Fibroblast of the aortic adventitia (primary cell): ENCODE measurements at regions not wholly inside any gene's neighbourhood (a gene's known extent, or its start where the extent isn't known, plus 50 kb on each side); places are given as distances from the start of the nearest gene placed in this dataset.

ENCODE experiments used
- DNase-seq: peaks from one replicate; pipeline ENCODE4 v3.0.0-alpha.2; 2010; ENCODE audit warnings: low read depth
- H3K4me3 ChIP-seq: 2 replicates; pipeline ENCODE4 v1.5.1; 2011; ENCODE audit warnings: low read depth, mild to moderate bottlenecking, control low read depth, low read length, moderate library complexity
- TF ChIP-seq, protein P1 (sequence below): IDR thresholded peaks from 2 replicates; pipeline ENCODE4 v1.5.1; 2011; ENCODE audit warnings: mild to moderate bottlenecking, low read length, control low read depth, inconsistent platforms; ENCODE audit not compliant: insufficient read depth

- no peak overlapping the region for H3K4me3 ChIP-seq
- TF ChIP-seq, protein P1, sequence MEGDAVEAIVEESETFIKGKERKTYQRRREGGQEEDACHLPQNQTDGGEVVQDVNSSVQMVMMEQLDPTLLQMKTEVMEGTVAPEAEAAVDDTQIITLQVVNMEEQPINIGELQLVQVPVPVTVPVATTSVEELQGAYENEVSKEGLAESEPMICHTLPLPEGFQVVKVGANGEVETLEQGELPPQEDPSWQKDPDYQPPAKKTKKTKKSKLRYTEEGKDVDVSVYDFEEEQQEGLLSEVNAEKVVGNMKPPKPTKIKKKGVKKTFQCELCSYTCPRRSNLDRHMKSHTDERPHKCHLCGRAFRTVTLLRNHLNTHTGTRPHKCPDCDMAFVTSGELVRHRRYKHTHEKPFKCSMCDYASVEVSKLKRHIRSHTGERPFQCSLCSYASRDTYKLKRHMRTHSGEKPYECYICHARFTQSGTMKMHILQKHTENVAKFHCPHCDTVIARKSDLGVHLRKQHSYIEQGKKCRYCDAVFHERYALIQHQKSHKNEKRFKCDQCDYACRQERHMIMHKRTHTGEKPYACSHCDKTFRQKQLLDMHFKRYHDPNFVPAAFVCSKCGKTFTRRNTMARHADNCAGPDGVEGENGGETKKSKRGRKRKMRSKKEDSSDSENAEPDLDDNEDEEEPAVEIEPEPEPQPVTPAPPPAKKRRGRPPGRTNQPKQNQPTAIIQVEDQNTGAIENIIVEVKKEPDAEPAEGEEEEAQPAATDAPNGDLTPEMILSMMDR, result no peak
- DNase-seq, result no peak
Measured at GRCh38 chr6:113140721-113141120, 716.4 kb upstream of the MARCKS start.

- DNase-seq, result no peak
- TF ChIP-seq, protein P1, result no peak
Measured at GRCh38 chr6:113141901-113142300, 715.2 kb upstream of the MARCKS start.

GRCh38 chr6:113142671-113143174 is 714.4 kb upstream of the MARCKS start:
- TF ChIP-seq, protein P1, result no peak
- H3K4me3 ChIP-seq, result no peak overlapping the region
- DNase-seq, result no peak

More at GRCh38 chr6:113141901-113142300, 715.2 kb upstream of the MARCKS start:
- no peak overlapping the region for H3K4me3 ChIP-seq

GRCh38 chr6:113143206-113143605 is 713.9 kb upstream of the MARCKS start:
- TF ChIP-seq, protein P1, result no peak
- H3K4me3 ChIP-seq, result no peak overlapping the region
- no peak for DNase-seq

GRCh38 chr6:113144117-113144516 is 713.0 kb upstream of the MARCKS start:
- TF ChIP-seq, protein P1, result no peak
- no peak overlapping the region for H3K4me3 ChIP-seq
- no peak for DNase-seq

DNA sequence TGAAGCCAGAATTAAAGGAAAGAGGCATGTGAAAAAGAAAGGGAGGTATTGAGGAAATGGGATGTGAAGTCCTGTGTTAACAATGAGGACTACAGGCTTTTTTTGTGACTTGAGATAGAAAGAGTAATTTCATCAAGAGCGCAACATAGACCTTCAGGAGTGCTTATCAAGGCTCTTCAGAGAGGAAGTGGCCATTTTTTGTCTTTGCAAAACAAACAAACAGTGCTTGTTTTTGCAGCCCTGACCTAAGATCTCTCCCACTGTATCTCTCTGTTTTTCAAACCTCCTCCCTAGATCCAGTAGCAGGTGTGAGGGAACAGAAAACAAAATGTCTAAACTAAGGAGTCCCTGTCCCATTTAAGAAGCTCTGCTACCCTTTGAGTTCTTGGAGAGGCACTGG is 710.3 kb upstream of the MARCKS start:
- H3K4me3 ChIP-seq, result no peak overlapping the region
- TF ChIP-seq, protein P1, result no peak
- no peak for DNase-seq

GRCh38 chr6:113147544-113147943 is 709.6 kb upstream of the MARCKS start:
- TF ChIP-seq, protein P1, result no peak
- no peak for DNase-seq
- no peak overlapping the region for H3K4me3 ChIP-seq
